ENCODE measurements at regions not wholly inside any gene's neighbourhood (a gene's known extent, or its start where the extent isn't known, plus 50 kb on each side); places are given as distances from the start of the nearest gene placed in this dataset.
"Not testable (repeated sequence)": the region's sequence is repeated elsewhere in the genome, so short reads cannot be mapped to it uniquely, and the experiment has no call there.

DNA sequence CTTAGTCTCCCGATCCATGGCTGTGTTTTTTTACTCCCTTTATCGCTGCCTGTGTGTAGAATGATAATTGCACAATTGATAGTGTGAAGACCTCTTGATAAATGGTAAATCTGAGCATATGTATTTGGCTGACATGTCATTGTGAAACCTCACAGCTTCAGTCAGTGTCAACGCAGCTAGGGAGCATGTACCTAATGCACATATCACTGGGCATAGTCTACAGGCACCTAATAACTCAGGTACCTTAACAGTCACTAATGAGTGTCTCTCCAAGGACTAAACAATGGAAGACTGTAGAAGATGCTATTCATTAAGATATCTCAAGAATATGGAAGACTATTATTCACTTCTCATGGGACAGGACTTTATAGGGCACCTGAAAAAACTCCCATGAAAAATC is 101.0 kb upstream of the PTPN20 start:
- H3K4me1 Mint-ChIP-seq, result peaks cover 36% of the 10 kb centered on the region
- peak overlapping the region; percentile 34 for H3K4me3 Mint-ChIP-seq
- not testable (repeated sequence) for H3K9me3 Mint-ChIP-seq; H3K36me3 Mint-ChIP-seq (ENCODE audit: low read depth); H3K27me3 Mint-ChIP-seq; DNase-seq
- H3K27ac Mint-ChIP-seq, result peak overlapping the region; percentile 82
- peak; percentile 84 for ATAC-seq

DNA sequence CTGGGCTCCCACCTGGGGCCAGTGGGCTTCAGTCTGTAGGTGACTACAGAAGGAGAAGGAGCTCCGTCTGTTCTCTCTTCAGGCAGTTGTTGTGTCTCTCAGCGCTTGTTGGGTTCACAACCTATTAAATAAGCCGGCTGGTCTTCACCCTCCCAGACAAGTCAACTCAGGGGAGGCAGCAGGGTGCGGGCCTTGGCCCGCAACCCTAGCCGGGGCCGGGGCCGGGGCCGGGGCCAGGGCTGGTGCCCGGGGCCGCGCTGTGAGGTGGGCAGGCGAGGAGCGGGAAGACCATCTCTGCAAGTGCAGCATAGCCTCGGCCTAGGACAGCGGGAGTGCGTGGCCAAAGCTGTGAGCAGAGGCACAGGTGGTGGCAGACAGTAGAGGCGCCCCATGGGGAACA is 95.1 kb upstream of the PTPN20 start:
- H3K36me3 Mint-ChIP-seq (ENCODE audit: low read depth); H3K4me1 Mint-ChIP-seq; H3K9me3 Mint-ChIP-seq; ATAC-seq; H3K27ac Mint-ChIP-seq; H3K4me3 Mint-ChIP-seq; H3K27me3 Mint-ChIP-seq; DNase-seq: not testable (repeated sequence)

DNA sequence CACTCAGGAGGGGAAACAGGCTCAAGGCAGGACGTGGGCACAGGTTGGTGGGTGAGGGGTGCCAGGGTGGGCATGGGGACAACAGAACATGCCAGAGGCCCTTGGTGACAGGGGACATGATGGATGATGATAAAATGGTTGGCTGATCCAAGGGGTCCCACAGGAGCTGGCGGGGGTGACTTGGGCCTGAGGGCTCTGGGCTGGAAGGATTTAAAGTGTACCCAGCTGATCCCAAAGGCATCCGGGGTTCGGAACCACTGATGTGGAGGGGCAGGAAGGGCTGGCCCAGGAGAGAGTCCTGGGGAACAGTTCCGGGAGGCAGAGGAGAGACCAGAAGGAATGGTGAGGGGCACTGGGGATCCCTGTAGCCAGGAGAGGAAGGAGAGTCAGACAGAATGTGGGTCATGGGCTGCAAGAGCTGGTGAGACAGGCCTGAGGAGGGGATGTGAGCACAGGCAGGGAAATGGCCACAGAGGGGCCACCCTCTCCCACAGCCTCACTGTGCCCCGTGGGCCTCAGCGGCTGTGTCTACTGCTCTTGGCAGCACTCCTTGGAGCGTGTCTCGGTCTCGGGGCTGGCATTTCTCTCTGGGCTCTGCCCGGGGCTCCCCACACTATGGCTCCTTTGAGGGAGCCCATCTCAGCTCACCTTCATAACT is 70.7 kb upstream of the PTPN20 start:
- peak; percentile 28 for ATAC-seq
- not testable (repeated sequence) for H3K27me3 Mint-ChIP-seq; H3K27ac Mint-ChIP-seq; H3K4me1 Mint-ChIP-seq; H3K4me3 Mint-ChIP-seq; DNase-seq; H3K9me3 Mint-ChIP-seq; H3K36me3 Mint-ChIP-seq (ENCODE audit: low read depth)

DNA sequence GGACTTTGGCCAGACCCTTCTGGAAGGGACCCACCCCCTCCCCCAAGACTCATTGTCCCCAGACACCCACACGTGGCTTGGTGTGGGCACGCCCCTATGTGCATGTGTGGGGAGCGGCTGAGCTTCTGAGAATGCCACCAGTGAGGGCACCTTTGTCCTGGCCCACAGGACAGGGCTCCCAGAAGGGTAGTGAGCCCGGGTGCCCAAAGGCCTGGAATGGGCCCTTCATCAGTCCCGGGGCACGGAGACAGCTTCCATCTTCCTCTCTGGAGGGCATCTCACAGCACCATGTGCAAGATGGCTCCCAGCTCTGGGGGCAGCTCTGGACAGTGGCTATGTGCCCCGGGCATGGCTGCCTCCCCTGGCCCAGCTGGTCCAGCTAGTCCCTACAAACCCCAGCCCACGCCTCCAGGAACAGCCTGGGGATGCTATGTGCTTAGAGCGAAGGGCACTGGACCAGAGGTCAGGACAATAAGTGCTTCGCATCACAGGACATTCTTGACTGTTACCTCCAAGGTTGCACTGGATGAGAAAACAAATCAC is 70.1 kb upstream of the PTPN20 start:
- H3K36me3 Mint-ChIP-seq (ENCODE audit: low read depth); H3K27ac Mint-ChIP-seq; H3K27me3 Mint-ChIP-seq; H3K9me3 Mint-ChIP-seq; H3K4me3 Mint-ChIP-seq; H3K4me1 Mint-ChIP-seq; DNase-seq: not testable (repeated sequence)
- peak; percentile 36 for ATAC-seq

DNA sequence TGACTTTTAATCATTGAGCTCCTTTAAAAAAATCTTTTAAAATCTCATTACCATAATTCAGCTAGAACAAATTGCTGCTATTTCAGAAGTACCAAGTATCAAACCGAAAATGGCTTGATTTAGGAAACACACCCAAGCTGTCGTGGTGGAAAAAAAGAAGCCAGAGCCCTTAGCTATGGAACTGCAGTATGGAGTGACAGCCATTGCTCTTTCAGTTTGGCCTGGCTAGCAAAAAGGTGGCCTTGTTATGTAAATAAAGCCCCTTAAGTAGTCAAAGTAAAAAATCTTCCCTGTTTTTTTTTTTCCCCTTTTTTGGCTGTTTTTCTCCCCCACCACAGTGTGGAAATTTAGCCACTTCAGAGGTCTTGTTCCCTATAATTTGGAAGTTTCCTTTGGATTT is 66.0 kb upstream of the PTPN20 start:
- not testable (repeated sequence) for H3K36me3 Mint-ChIP-seq (ENCODE audit: low read depth); ATAC-seq; H3K27me3 Mint-ChIP-seq; H3K4me3 Mint-ChIP-seq; H3K27ac Mint-ChIP-seq; H3K9me3 Mint-ChIP-seq; DNase-seq; H3K4me1 Mint-ChIP-seq

DNA sequence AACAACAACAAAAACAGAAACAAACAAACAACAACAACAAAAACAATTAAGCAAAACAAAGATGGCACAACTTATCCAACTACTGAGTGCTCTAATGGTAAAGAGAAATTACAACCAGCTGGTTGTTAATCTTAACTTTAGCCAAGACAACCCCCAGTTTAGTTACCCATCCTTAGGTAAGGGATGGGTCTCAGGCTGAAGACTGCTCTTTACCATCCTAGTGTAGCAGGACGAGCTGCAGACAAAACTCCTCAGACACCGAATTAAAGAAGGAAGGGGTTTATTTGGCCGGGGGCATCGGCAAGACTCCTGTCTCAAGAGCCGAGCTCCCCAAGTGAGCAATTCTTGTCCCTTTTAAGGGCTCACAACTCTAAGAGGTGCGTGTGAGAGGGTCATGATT is 65.6 kb upstream of the PTPN20 start:
- not testable (repeated sequence) for H3K27me3 Mint-ChIP-seq; H3K4me1 Mint-ChIP-seq; H3K27ac Mint-ChIP-seq; DNase-seq; H3K36me3 Mint-ChIP-seq (ENCODE audit: low read depth); ATAC-seq; H3K4me3 Mint-ChIP-seq; H3K9me3 Mint-ChIP-seq

DNA sequence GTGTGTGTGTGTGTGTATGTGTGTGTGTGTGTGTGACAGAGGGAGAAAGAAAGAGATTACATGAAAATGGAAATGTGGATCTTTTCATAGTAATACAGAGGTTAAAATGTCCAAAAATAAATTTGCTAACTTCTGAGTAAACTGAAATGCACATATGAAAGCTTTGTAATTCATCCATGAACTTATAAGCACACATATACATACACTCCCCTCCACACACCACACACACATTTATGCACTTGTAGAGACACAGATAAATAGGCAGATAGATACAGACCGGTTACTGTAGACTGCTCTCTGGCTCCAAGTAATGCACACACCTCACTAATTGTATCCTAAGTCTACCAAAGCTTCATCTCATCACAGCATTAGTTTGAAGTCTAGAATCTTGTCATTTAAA is 50.5 kb upstream of the PTPN20 start:
- not testable (repeated sequence) for H3K27ac Mint-ChIP-seq, ATAC-seq, H3K4me3 Mint-ChIP-seq

More for the DNA sequence above, 50.5 kb upstream of the PTPN20 start:
- H3K27me3 Mint-ChIP-seq; H3K9me3 Mint-ChIP-seq; DNase-seq; H3K4me1 Mint-ChIP-seq; H3K36me3 Mint-ChIP-seq (ENCODE audit: low read depth): not testable (repeated sequence)

All from activated naive CD8-positive, alpha-beta T cell treated with anti-CD3 and anti-CD28 coated beads, Interleukin-2, amount 50 U/mL, for 24 hours (primary cell).